Tibial nerve (tissue), 4 donors: ENCODE measurements at regions not wholly inside any gene's neighbourhood (a gene's known extent, or its start where the extent isn't known, plus 50 kb on each side); places are given as distances from the start of the nearest gene placed in this dataset.

ENCODE experiments used
- EP300 ChIP-seq, 2 donors: sonication (generic); formaldehyde crosslinking; IDR thresholded peaks; one replicate each; pipeline ENCODE4 v1.6.1; 2017; ENCODE audit warnings: antibody characterized with exemption in 2 of 2, mild to moderate bottlenecking in 1 of 2
- TF ChIP-seq, protein P1 (sequence below), 5 experiments: fragments of 200-600 bp in 3 of 5; fragments of 450-650 bp in 2 of 5; sonication (generic) in 3 of 5; IDR thresholded peaks; one replicate each; pipeline ENCODE4 v1.5.1; 2016 to 2019; ENCODE audit warnings: antibody characterized with exemption in 5 of 5, mild to moderate bottlenecking in 3 of 5, moderate library complexity in 2 of 5

DNA sequence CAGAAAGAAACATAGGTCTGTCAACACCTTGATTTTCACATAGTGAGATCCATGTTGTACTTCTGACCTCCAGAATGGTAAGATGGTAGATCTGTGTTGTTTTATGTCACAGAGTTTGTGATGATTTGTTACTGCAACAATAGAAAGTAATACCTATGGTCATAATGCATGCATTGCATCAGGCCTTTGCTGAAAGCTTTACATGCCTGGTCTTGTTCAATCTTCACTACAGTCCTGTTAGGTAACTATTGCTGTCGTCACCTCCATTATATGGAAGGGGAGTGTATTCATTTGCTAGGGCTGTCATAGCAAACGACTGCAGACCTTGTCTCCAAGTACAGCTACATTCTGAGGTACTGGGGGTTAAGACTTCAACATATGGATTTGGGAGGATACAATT is 243.5 kb downstream of the ANAPC1 start:
- TF ChIP-seq, protein P1, sequence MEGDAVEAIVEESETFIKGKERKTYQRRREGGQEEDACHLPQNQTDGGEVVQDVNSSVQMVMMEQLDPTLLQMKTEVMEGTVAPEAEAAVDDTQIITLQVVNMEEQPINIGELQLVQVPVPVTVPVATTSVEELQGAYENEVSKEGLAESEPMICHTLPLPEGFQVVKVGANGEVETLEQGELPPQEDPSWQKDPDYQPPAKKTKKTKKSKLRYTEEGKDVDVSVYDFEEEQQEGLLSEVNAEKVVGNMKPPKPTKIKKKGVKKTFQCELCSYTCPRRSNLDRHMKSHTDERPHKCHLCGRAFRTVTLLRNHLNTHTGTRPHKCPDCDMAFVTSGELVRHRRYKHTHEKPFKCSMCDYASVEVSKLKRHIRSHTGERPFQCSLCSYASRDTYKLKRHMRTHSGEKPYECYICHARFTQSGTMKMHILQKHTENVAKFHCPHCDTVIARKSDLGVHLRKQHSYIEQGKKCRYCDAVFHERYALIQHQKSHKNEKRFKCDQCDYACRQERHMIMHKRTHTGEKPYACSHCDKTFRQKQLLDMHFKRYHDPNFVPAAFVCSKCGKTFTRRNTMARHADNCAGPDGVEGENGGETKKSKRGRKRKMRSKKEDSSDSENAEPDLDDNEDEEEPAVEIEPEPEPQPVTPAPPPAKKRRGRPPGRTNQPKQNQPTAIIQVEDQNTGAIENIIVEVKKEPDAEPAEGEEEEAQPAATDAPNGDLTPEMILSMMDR (IDR thresholded peaks at IDR 0.05) = no peak
- TF ChIP-seq EP300 (IDR thresholded peaks at IDR 0.05) = no peak
